Loucy (cell line): ENCODE measurements at regions not wholly inside any gene's neighbourhood (a gene's known extent, or its start where the extent isn't known, plus 50 kb on each side); places are given as distances from the start of the nearest gene placed in this dataset.

Experiments
- H2AFZ ChIP-seq: fragments of 200-600 bp; sonication (generic); 2 replicates; pipeline ENCODE4 v1.6.0; 2016; ENCODE audit warnings: antibody characterized with exemption, mild to moderate bottlenecking, low read length, moderate library complexity
- H3F3A ChIP-seq: fragments of 200-600 bp; 2 replicates; pipeline ENCODE4 v1.6.0; 2016; ENCODE audit warnings: antibody characterized with exemption, low read depth, mild to moderate bottlenecking
- H3K27me3 ChIP-seq: fragments of 200-600 bp; sonication (generic); 2 replicates; pipeline ENCODE4 v1.6.1; 2014; ENCODE audit warnings: low read length, mild to moderate bottlenecking; ENCODE audit not compliant: insufficient read depth, poor library complexity, severe bottlenecking
- H3K36me3 ChIP-seq: fragments of 200-600 bp; sonication (generic); 2 replicates; pipeline ENCODE4 v1.6.1; 2016; ENCODE audit warnings: low read length; ENCODE audit not compliant: insufficient read depth
- H3K4me1 ChIP-seq: fragments of 200-600 bp; sonication (generic); 2 replicates; pipeline ENCODE4 v1.5.1; 2014; ENCODE audit warnings: low read length, mild to moderate bottlenecking; ENCODE audit not compliant: insufficient read depth, poor library complexity, severe bottlenecking
- H3K4me2 ChIP-seq: fragments of 200-600 bp; sonication (generic); 2 replicates; pipeline ENCODE4 v1.6.0; 2014; ENCODE audit warnings: antibody characterized with exemption, low read length, low read depth, mild to moderate bottlenecking; ENCODE audit not compliant: poor library complexity, severe bottlenecking
- H3K4me3 ChIP-seq: fragments of 200-600 bp; sonication (generic); 2 replicates; pipeline ENCODE4 v1.5.1; 2014; ENCODE audit warnings: low read length, mild to moderate bottlenecking, mixed read lengths; ENCODE audit not compliant: poor library complexity, severe bottlenecking
- H3K79me2 ChIP-seq: fragments of 200-600 bp; sonication (generic); 2 replicates; pipeline ENCODE4 v1.6.1; 2014; ENCODE audit warnings: low read length; ENCODE audit not compliant: insufficient read depth
- H3K9ac ChIP-seq: fragments of 200-600 bp; sonication (generic); 2 replicates; pipeline ENCODE4 v1.6.0; 2014; ENCODE audit warnings: mild to moderate bottlenecking, low read depth, low read length, moderate library complexity; ENCODE audit not compliant: poor library complexity, severe bottlenecking
- H3K9me2 ChIP-seq: fragments of 200-600 bp; sonication (generic); replicated peaks from 2 replicates; pipeline ENCODE4 v1.6.1; 2016; ENCODE audit warnings: low read depth, low read length, mixed read lengths
- H3K9me3 ChIP-seq: fragments of 200-600 bp; sonication (generic); 2 replicates; pipeline ENCODE4 v1.6.1; 2014; ENCODE audit warnings: mild to moderate bottlenecking, antibody characterized with exemption, low read length, low read depth; ENCODE audit not compliant: insufficient read depth
- H4K20me1 ChIP-seq: fragments of 200-600 bp; sonication (generic); 2 replicates; pipeline ENCODE4 v1.6.0; 2014; ENCODE audit warnings: antibody characterized with exemption, low read length, mild to moderate bottlenecking; ENCODE audit not compliant: insufficient read depth, poor library complexity, severe bottlenecking
- EZH2phosphoT487 ChIP-seq: fragments of 200-600 bp; IDR thresholded peaks from 2 replicates; pipeline ENCODE4 v1.6.1; 2018; ENCODE audit warnings: antibody characterized with exemption, mild to moderate bottlenecking, moderate library complexity, borderline replicate concordance
- TF ChIP-seq, protein P1 (sequence below): fragments of 200-600 bp; sonication (generic); conservative IDR thresholded peaks from 2 replicates; pipeline ENCODE4 v1.5.1; 2014; ENCODE audit warnings: mild to moderate bottlenecking, antibody characterized with exemption, low read length

DNA sequence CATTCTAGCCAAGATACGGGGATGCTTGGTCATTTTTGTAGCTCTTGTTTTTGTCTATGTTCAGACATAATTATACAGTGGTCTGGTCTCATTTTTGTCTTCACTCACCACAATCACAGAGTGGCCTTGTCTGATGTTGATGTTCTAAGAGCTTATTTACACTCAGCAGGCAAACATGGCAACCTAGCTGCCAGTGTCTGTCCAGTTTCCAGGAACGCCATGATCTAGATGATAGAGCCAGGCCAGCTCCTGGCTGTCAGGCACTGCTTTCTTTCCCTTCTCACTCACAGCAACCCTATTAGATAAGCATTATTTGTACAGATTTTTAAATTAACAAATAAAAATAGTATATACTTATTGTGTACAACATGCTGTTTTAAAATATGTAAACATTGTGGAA, 98.6 kb upstream of the PHF14 start:
- Histone ChIP-seq H3K9ac (no peak overlapping the region), H3K4me1 (no peaks in the 10 kb centered on the region), H3K36me3 (no peaks in the 10 kb centered on the region), H3K79me2 (no peaks in the 10 kb centered on the region), H3K9me3 (no peaks in the 10 kb centered on the region), H2AFZ (no peak overlapping the region), H4K20me1 (no peaks in the 10 kb centered on the region), H3F3A (no peaks in the 10 kb centered on the region), H3K4me3 (no peak overlapping the region), H3K9me2 (no peaks in the 10 kb centered on the region), H3K4me2 (no peak overlapping the region), H3K27me3 (no peaks in the 10 kb centered on the region)
- TF ChIP-seq, protein P1, sequence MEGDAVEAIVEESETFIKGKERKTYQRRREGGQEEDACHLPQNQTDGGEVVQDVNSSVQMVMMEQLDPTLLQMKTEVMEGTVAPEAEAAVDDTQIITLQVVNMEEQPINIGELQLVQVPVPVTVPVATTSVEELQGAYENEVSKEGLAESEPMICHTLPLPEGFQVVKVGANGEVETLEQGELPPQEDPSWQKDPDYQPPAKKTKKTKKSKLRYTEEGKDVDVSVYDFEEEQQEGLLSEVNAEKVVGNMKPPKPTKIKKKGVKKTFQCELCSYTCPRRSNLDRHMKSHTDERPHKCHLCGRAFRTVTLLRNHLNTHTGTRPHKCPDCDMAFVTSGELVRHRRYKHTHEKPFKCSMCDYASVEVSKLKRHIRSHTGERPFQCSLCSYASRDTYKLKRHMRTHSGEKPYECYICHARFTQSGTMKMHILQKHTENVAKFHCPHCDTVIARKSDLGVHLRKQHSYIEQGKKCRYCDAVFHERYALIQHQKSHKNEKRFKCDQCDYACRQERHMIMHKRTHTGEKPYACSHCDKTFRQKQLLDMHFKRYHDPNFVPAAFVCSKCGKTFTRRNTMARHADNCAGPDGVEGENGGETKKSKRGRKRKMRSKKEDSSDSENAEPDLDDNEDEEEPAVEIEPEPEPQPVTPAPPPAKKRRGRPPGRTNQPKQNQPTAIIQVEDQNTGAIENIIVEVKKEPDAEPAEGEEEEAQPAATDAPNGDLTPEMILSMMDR: no peak
- TF ChIP-seq EZH2phosphoT487: no peak

DNA sequence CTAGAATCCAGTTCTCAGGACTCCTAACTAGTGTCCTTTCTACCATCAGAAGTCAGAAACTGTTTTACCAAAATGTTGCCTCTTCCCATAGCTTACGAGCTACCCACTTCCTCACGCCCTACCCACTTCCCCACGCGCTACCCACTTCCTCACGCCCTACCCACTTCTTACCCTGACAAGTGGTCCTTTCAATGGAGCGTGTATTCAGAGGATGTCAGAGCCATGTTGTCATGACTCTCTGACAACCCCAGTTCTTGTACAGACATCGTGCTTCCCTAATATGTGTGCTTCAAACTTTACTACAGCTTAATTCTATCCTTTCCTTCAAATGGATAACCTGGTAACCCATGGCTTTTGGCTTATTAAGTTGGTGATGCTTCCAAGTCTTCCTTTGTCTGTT, 84.8 kb upstream of the PHF14 start:
- Histone ChIP-seq H3F3A (no peaks in the 10 kb centered on the region), H3K9me3 (no peaks in the 10 kb centered on the region), H3K4me3 (no peak overlapping the region), H3K4me1 (peaks cover 9% of the 10 kb centered on the region), H3K36me3 (no peaks in the 10 kb centered on the region), H3K4me2 (peak overlapping the region; percentile 37), H3K79me2 (no peaks in the 10 kb centered on the region), H2AFZ (peak overlapping the region; percentile 86), H3K27me3 (no peaks in the 10 kb centered on the region), H3K9ac (no peak overlapping the region), H3K9me2 (no peaks in the 10 kb centered on the region), H4K20me1 (no peaks in the 10 kb centered on the region)
- TF ChIP-seq EZH2phosphoT487: no peak
- TF ChIP-seq, protein P1: no peak

DNA sequence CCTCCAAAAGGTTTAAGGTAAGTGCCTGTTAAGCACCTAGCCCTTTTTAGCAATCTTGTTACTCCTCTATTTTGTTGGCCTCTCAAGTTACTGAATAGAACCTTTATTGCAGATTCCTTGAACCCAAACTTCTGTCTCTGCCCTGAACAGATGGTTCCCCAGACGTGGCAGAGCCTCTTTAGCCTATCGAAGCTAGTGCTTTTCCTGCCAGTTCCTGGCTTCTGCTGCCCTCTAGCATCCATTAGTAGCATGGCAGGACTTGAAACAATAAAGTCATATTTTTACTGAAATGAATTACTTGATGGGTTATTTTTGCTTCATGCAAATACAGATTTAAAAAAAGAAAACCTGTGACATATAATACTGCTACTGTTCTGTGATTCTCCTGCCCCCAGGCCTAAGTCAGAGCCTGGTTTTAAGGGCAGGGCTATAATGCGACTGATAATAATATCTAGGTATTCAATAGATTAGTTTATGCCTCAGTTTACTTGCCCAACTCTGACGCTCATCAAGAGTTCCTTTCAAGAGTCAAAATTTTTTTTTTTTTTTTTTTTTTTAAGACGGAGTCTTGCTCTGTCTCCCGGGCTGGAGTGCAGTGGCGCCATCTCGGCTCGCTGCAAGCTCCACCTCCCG, 84.3 kb upstream of the PHF14 start:
- no peak overlapping the region for H3K9ac ChIP-seq
- TF ChIP-seq, protein P1: peak; percentile 96
- TF ChIP-seq EZH2phosphoT487: no peak
- H3K9me2 ChIP-seq: no peaks in the 10 kb centered on the region
- H3K4me3 ChIP-seq: no peak overlapping the region
- H3K4me1 ChIP-seq: peaks cover 9% of the 10 kb centered on the region
- peak overlapping the region; percentile 86 for H2AFZ ChIP-seq
- no peaks in the 10 kb centered on the region for H3K36me3 ChIP-seq
- H3K27me3 ChIP-seq: no peaks in the 10 kb centered on the region
- no peaks in the 10 kb centered on the region for H3K9me3 ChIP-seq
- peak overlapping the region; percentile 37 for H3K4me2 ChIP-seq
- no peaks in the 10 kb centered on the region for H3K79me2 ChIP-seq
- H3F3A ChIP-seq: no peaks in the 10 kb centered on the region
- no peaks in the 10 kb centered on the region for H4K20me1 ChIP-seq
